GM23338 (cell line): ENCODE measurements at regions not wholly inside any gene's neighbourhood (a gene's known extent, or its start where the extent isn't known, plus 50 kb on each side); places are given as distances from the start of the nearest gene placed in this dataset.

ENCODE experiments used
- REST ChIP-seq: IDR thresholded peaks from one replicate; pipeline ENCODE4 v1.6.1; 2018; ENCODE audit warnings: antibody characterized with exemption; ENCODE audit not compliant: unreplicated experiment
- STAT1 ChIP-seq: IDR thresholded peaks from one replicate; pipeline ENCODE4 v1.6.1; 2016; ENCODE audit warnings: antibody characterized with exemption; ENCODE audit not compliant: unreplicated experiment

- TF ChIP-seq REST (no peak), STAT1 (no peak)
These were observed 265.3 kb downstream of the GRIN2B start for GRCh38 chr12:13716119-13716518.
